B cell (primary cell): ENCODE measurements at regions not wholly inside any gene's neighbourhood (a gene's known extent, or its start where the extent isn't known, plus 50 kb on each side); places are given as distances from the start of the nearest gene placed in this dataset.

Source experiments
- ATAC-seq: fragments of 200-7000 bp; cut with Tn5 transposase; one replicate; pipeline ENCODE4 v1.10.0; 2021; ENCODE audit warnings: low read depth, mild to moderate bottlenecking, moderate number of reproducible peaks, moderate library complexity
- CTCF ChIA-PET: fragments of 350-600 bp; sonication (Branson Sonifier 250); formaldehyde crosslinking; loops from one replicate; lab custom pipeline; 2021; ENCODE audit warnings: antibody characterized with exemption, inconsistent platforms; lab: Charles Lee
- POLR2A ChIA-PET: fragments of 350-600 bp; sonication (Branson Sonifier 250); formaldehyde crosslinking; loops from one replicate; lab custom pipeline; 2021; ENCODE audit warnings: antibody characterized with exemption; lab: Charles Lee
- DNase-seq: peaks from one replicate; pipeline ENCODE4 v3.0.0; 2013
- H2AFZ ChIP-seq: 2 replicates; pipeline ENCODE4 v1.6.1; 2012; ENCODE audit warnings: mild to moderate bottlenecking, low read depth, low read length; ENCODE audit not compliant: insufficient read depth, poor library complexity, severe bottlenecking
- H3K27ac ChIP-seq, 2 donors: 1 replicate in 1 of 2; 2 replicates in 1 of 2; pipeline ENCODE4 v1.5.1; 2012 to 2013; ENCODE audit warnings: low read length in 2 of 2, mild to moderate bottlenecking in 2 of 2, moderate library complexity in 1 of 2
- H3K27me3 ChIP-seq, 4 experiments: fragments of 200-600 bp in 1 of 4; sonication (generic) in 1 of 4; replicated peaks in 1 of 4; 1 replicate in 2 of 4; 2 replicates in 2 of 4; pipeline versions ENCODE4 v1.6.1 to v1.7.0; 2013 to 2016; ENCODE audit warnings: low read length in 3 of 4, mild to moderate bottlenecking in 2 of 4, mixed read lengths in 1 of 4, moderate library complexity in 1 of 4; ENCODE audit not compliant: insufficient read depth in 4 of 4, control insufficient read depth in 3 of 4; ENCODE audit errors: control extremely low read depth in 1 of 4
- H3K36me3 ChIP-seq, 2 experiments: replicated peaks in 1 of 2; 1 replicate in 1 of 2; 2 replicates in 1 of 2; pipeline versions ENCODE4 v1.6.1 to v1.7.1; 2013; ENCODE audit warnings: low read length in 1 of 2; ENCODE audit not compliant: insufficient read depth in 2 of 2, control insufficient read depth in 1 of 2; ENCODE audit errors: control extremely low read depth in 1 of 2, extremely low read depth in 1 of 2
- H3K4me1 ChIP-seq, 2 donors: fragments of 200-600 bp in 1 of 2; sonication (generic) in 1 of 2; 1 replicate in 1 of 2; 2 replicates in 1 of 2; pipeline versions ENCODE4 v1.5.1 to v1.6.1; 2013 to 2017; ENCODE audit warnings: low read length in 2 of 2; ENCODE audit not compliant: control insufficient read depth in 2 of 2, insufficient read depth in 2 of 2
- H3K4me2 ChIP-seq: replicated peaks from 2 replicates; pipeline ENCODE3; 2012; ENCODE audit warnings: mild to moderate bottlenecking, low read depth, low read length; ENCODE audit not compliant: poor library complexity, severe bottlenecking
- H3K4me3 ChIP-seq, 5 experiments: fragments of 200-600 bp in 1 of 5; sonication (generic) in 1 of 5; 1 replicate in 3 of 5; 2 replicates in 2 of 5; pipeline versions ENCODE4 v1.5.1 to v1.7.0; 2011 to 2016; ENCODE audit warnings: low read length in 4 of 5, mild to moderate bottlenecking in 4 of 5, low read depth in 2 of 5, control low read depth in 1 of 5, moderate library complexity in 1 of 5; ENCODE audit not compliant: insufficient read depth in 1 of 5; ENCODE audit errors: control extremely low read depth in 1 of 5, extremely low read depth in 1 of 5
- H3K79me2 ChIP-seq: fragments of 200-600 bp; sonication (generic); one replicate; pipeline ENCODE4 v1.6.0; 2016; ENCODE audit warnings: low read length; ENCODE audit not compliant: control insufficient read depth, insufficient read depth
- H3K9ac ChIP-seq: fragments of 200-600 bp; sonication (generic); 2 replicates; pipeline ENCODE4 v1.6.1; 2017; ENCODE audit warnings: mild to moderate bottlenecking, low read length, moderate library complexity
- H3K9me3 ChIP-seq, 3 donors: one replicate each; pipeline versions ENCODE4 v1.6.1 to v1.7.1; 2013; ENCODE audit warnings: low read length in 2 of 3; ENCODE audit not compliant: control insufficient read depth in 2 of 3, insufficient read depth in 1 of 3; ENCODE audit errors: control extremely low read depth in 1 of 3
- H4K20me1 ChIP-seq: 2 replicates; pipeline ENCODE4 v1.6.0; 2012; ENCODE audit warnings: mild to moderate bottlenecking, low read length; ENCODE audit not compliant: insufficient read depth, control insufficient read depth, poor library complexity, severe bottlenecking
- H3K27ac Mint-ChIP-seq: one replicate; pipeline ENCODE4 v1.8.0; 2021; ENCODE audit warnings: mixed read lengths
- H3K27me3 Mint-ChIP-seq: one replicate; pipeline ENCODE4 v1.8.0; 2021; ENCODE audit warnings: mixed read lengths
- H3K4me1 Mint-ChIP-seq: one replicate; pipeline ENCODE4 v1.8.0; 2021; ENCODE audit warnings: mixed read lengths
- H3K4me3 Mint-ChIP-seq: one replicate; pipeline ENCODE4 v1.8.0; 2021; ENCODE audit warnings: mixed read lengths
- H3K9me3 Mint-ChIP-seq: one replicate; pipeline ENCODE4 v1.8.0; 2022; ENCODE audit warnings: mixed read lengths; ENCODE audit not compliant: insufficient read depth
- CTCF ChIP-seq: fragments of 200-600 bp; IDR thresholded peaks from one replicate; pipeline ENCODE4 v1.8.0; 2022; ENCODE audit warnings: antibody characterized with exemption, mild to moderate bottlenecking
- EZH2 ChIP-seq: IDR thresholded peaks from 2 replicates; pipeline ENCODE4 v1.6.1; 2012; ENCODE audit warnings: borderline replicate concordance, low read depth, mild to moderate bottlenecking, moderate library complexity, low read length; ENCODE audit not compliant: insufficient read depth, poor library complexity, severe bottlenecking
- WGBS: methylation state at CpG from one replicate; pipeline ENCODE4 v1.1.5; 2013; ENCODE audit warnings: missing lambda C conversion rate; ENCODE audit not compliant: insufficient coverage; 5-methylcytosine and 5-hydroxymethylcytosine counted together
- intact Hi-C: fragments of 100-400 bp; cut with micrococcal nuclease; formaldehyde crosslinking; loops from one replicate; pipeline ENCODE4 v1.10.0; 2022

DNA sequence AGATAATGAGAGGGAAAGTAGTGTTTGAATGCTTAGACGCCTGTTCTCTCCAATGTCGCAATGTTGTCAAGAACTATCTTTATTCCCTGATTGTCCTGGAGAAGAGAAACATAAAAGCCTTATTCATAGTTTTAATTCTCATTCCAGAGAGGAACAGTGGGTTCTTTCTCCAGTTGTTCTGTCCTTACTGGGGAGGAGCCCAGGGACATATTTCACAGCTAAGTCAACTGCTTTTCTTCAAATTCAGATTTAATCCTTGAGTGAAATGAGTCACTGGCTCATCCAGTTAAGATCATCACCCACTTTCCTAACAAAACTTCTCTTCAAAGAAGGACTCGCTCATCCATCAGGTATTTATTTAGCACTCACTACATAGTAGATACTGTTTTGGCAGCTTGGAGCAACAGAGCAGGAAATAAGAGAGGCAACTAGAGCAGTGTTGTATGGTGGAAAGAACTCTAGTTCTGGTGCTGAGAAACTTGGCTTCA, 365.7 kb upstream of the USP24 start:
- no peak overlapping the region for H3K27ac ChIP-seq
- DNase-seq (no peak), ATAC-seq (no peak)
- H3K79me2 ChIP-seq, result no peaks in the 10 kb centered on the region
- H2AFZ ChIP-seq, result no peak overlapping the region
- H3K27me3 Mint-ChIP-seq, result peaks cover 18% of the 10 kb centered on the region
- H3K4me3 Mint-ChIP-seq, result no peak overlapping the region
- POLR2A ChIA-PET, result no interaction called here
- no peak overlapping the region for H3K9ac ChIP-seq
- no peaks in the 10 kb centered on the region for H3K4me1 ChIP-seq
- TF ChIP-seq EZH2, result no peak
- TF ChIP-seq CTCF, result no peak
- H3K27ac Mint-ChIP-seq, result no peak overlapping the region
- no peaks in the 10 kb centered on the region for H3K27me3 ChIP-seq
- no peaks in the 10 kb centered on the region for H3K9me3 Mint-ChIP-seq
- CTCF ChIA-PET, result no interaction called here
- peaks cover 0 to 3% (median 0%) of the 10 kb centered on the region in 3 donors for H3K9me3 ChIP-seq
- no peaks in the 10 kb centered on the region for H4K20me1 ChIP-seq
- intact Hi-C loops, result no loop called here
- no peak overlapping the region for H3K4me2 ChIP-seq
- no peak overlapping the region for H3K4me3 ChIP-seq
- no peaks in the 10 kb centered on the region for H3K4me1 Mint-ChIP-seq
- H3K36me3 ChIP-seq, result no peaks in the 10 kb centered on the region
- no CpG with 5 or more reads among the region's 3 CpGs for WGBS

DNA sequence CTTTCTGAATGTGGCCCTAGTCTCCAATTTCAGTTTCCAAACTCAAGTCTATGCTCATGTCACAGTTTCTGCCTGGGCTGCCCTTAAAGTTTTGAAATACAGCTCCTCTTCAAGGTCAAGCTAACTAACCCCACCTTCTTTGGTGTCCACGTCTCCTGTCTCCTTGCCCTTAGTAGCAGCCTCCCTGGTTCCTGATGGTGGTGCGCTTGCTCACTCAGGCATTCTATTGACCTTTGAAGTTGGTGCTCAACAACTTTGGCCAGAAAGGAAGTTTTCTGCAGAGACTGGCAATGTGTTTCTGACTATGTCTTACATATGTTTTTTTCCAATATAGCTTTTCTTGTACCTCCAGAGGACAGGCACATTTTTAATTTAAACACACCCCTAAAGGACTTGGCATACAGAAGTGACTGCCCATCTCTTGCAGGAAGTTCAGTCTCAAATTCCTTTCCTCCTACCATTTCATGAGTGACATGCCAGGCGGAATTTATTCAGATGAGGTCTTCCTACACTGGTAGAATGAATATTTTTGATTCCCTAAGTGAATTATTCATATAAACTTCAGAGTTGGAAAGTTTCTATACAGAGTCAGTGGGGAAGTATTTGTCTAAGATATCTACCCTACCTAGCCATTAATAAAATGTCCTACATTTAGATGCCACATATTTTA, 364.3 kb upstream of the USP24 start:
- intact Hi-C loops, result no loop called here
- no peak overlapping the region for H3K9ac ChIP-seq
- no peak overlapping the region for H3K27ac ChIP-seq
- H3K9me3 ChIP-seq, result peaks cover 0 to 3% (median 0%) of the 10 kb centered on the region in 3 donors
- TF ChIP-seq CTCF (no peak), EZH2 (no peak)
- peaks cover 8% of the 10 kb centered on the region for H3K27me3 Mint-ChIP-seq
- H3K4me2 ChIP-seq, result no peak overlapping the region
- no peaks in the 10 kb centered on the region for H3K27me3 ChIP-seq
- no peak for DNase-seq
- H3K4me3 Mint-ChIP-seq, result no peak overlapping the region
- no peaks in the 10 kb centered on the region for H3K36me3 ChIP-seq
- no peaks in the 10 kb centered on the region for H3K4me1 ChIP-seq
- H3K9me3 Mint-ChIP-seq, result no peaks in the 10 kb centered on the region
- CTCF ChIA-PET, result no interaction called here
- no peak overlapping the region for H3K4me3 ChIP-seq
- POLR2A ChIA-PET, result no interaction called here
- no peak for ATAC-seq
- H4K20me1 ChIP-seq, result no peaks in the 10 kb centered on the region
- no peak overlapping the region for H3K27ac Mint-ChIP-seq
- H3K4me1 Mint-ChIP-seq, result no peaks in the 10 kb centered on the region
- H3K79me2 ChIP-seq, result no peaks in the 10 kb centered on the region
- no peak overlapping the region for H2AFZ ChIP-seq
- 92% methylated on average over 2 of the region's 3 CpGs for WGBS
